HG02981 (cell line): ENCODE measurements at regions not wholly inside any gene's neighbourhood (a gene's known extent, or its start where the extent isn't known, plus 50 kb on each side); places are given as distances from the start of the nearest gene placed in this dataset.

Experiments
- ATAC-seq: cut with Tn5 transposase; IDR thresholded peaks from one replicate; pipeline ENCODE4 v1.9.1; 2021; ENCODE audit warnings: mild to moderate bottlenecking, moderate library complexity; ENCODE audit not compliant: unreplicated experiment

GRCh38 chrX:40485973-40486372 lies 94.8 kb upstream of the ATP6AP2 start:
- ATAC-seq: no peak

DNA sequence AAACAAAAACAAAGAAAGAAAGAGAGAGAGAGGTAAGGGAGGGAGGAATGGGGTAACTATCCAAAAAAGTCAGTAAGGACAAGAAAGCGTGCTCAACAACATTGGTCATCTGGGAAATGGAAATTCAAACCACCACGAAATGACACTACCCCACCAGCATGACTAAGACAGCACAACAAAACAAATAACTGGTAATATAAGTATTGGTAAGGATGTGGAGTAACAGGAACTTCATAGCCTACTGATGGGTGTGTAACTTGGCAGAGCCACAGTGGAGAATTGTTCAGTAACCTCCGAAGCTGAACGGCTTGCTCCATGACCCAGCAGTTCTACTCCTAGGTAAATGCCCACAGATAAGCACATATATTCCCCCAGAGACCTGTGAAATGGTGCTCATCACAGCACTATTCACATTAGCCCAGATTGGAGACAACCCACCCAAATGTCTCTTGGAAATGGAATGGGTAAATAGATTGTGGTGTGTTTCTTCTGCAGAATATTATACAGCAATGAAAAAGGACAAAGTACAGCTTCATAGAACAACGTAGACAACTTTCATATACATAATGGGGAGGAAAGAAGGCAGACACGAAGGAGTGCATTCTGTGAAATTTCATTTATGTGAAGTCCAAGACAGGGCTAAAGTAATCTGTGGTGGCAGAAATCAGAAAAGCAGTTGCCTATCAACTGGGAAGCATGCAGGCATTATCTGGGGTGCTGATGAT lies 95.5 kb upstream of the ATP6AP2 start:
- no peak for ATAC-seq

GRCh38 chrX:40484408-40485091 lies 96.2 kb upstream of the ATP6AP2 start:
- ATAC-seq: no peak

GRCh38 chrX:40483502-40483901 lies 97.3 kb upstream of the ATP6AP2 start:
- ATAC-seq: no peak

GRCh38 chrX:40479777-40480318 lies 100.9 kb upstream of the ATP6AP2 start:
- no peak for ATAC-seq

- ATAC-seq: no peak
Measured at GRCh38 chrX:40478474-40479065, 102.2 kb upstream of the ATP6AP2 start.

GRCh38 chrX:40476958-40477357 lies 103.8 kb upstream of the ATP6AP2 start:
- no peak for ATAC-seq

- ATAC-seq: no peak
Measured at GRCh38 chrX:40474645-40475044, 106.1 kb upstream of the ATP6AP2 start.

DNA sequence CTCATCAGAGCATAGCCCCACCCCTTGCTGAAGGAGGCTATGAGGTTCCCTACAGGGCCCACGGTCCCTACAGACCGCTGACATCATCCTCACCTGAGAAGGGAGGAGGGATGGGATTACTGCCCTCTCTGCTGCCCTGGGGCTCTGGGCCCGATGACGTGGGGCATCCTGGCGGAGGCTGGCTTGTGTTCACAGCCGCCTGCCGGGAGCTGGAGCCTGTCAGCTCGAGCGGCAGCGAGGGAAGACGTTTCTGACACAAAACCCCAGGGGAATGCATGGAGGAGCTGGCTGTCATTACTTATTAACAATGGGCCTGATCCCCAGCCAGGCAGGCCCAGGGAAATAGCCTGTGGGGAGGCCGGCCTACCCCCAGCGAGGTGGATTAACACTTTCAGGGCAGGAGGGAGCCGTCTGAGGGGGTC lies 106.6 kb upstream of the ATP6AP2 start:
- no peak for ATAC-seq

- no peak for ATAC-seq
Measured at GRCh38 chrX:40473460-40474204, 107.1 kb upstream of the ATP6AP2 start.

DNA sequence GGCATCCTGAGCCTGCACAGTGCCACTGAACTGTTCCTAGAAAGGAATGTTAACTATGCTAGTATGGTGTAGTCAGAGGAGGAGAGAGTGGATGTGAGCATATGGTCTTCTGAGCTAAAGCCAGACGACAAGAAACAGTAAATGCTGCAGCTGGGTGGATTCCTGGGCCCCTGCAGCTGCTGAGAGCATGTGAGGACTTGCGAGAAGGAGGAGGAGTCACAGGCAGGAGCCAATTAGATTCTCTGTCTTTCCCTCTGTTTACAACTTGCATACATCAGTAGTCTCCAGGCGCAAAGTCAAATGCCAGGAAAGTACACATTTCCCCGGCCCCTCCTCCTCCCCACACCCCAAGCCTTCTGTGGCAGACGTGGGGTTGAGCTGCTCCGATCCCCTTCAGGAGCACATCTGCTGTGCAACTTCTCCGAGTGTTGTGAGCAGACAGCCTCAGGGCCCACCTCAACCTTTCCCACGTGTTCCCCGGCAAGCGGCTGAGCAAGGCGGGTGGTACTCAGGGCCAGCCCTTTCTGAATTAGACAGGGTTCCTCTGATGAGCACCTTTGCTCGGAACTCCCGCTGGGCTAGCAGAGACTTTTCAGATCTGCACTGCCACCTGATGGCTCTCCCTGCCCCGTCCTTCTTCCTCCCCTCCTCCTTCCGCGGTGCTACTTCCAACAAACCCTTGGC lies 108.7 kb upstream of the ATP6AP2 start:
- no peak for ATAC-seq

DNA sequence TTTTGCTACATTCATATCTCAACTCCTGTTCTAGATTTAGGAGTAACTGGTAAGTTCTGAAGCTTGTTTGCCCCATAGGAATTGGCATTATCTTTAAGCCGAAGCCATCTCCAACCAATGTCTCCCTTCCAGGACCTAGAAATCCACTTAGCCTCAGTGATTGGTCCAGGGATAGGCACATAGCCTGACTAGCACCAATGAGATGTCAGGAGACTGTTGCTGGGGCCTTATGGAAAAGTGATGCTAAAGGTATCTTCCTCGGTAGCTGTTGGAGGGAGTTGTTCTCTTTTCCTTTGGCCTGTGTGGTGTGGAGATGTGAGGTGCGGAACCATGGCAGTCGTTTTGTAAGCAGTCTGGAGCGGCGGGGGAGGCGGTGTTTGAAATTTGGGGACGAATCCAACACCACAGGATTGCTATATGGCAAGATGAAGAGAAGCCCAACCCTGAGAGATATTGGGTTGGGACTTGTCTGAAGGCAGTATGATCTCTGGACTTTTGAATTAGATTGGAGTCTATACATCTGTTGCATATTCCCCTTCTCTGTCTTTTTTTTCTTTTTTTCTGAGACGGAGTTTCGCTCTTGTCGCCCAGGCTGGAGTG lies 109.8 kb upstream of the ATP6AP2 start:
- ATAC-seq: no peak

DNA sequence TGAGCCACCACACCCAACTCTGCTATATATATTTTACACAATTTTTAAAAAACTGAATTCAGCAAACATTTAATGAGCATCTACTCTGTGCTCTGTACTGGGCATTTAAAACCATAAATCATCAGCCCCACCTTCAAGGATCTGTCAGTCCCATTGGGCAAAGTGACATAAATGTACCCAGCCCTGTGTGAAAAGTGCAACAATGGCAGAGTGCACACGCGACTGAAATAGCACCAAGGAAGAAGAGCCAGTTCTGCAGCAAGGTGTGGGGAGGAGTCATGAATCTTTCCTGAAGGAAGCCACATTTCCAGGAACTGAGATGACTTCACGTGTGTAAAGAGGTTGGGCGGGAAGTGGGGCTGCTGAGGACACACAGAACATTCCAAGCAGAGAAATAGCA lies 111.5 kb upstream of the ATP6AP2 start:
- no peak for ATAC-seq

DNA sequence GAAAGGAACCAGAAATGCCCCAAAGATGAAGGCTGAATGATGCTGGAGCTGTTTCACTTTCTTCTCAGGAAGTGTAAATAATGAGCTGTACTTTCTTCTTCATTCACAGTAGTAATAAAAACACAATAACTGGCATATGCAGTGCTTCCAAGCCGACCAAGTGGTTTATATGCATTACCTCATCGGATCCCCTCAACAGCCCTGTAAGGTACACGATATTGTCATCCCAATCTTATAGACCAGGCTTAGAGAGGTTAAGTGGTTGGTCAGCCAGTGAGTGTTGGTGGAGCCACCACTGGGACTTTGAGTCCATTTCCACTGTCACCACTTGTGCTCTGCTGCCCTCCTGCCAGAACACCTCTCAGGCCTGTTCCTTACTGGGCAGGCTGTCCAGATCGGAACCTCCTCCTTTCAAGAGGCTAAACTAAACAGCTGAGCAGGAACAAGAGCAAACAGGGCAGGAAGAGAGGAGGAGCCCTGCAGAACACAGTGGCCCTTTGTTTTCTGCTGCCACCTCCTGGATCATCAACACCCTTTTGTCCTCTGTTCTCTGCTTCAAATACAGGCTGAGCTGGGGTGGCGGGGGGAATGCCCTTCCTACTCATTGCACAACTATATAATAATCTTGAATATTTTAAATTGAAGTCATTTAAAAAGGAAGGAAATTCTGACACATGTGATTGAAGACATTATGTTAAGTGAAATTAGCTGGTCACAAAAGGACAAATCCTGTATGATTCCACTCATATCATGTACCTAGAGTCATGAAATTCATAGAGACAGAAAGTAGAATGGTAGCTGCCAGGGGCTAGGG lies 112.5 kb upstream of the ATP6AP2 start:
- ATAC-seq: peak; percentile 78

DNA sequence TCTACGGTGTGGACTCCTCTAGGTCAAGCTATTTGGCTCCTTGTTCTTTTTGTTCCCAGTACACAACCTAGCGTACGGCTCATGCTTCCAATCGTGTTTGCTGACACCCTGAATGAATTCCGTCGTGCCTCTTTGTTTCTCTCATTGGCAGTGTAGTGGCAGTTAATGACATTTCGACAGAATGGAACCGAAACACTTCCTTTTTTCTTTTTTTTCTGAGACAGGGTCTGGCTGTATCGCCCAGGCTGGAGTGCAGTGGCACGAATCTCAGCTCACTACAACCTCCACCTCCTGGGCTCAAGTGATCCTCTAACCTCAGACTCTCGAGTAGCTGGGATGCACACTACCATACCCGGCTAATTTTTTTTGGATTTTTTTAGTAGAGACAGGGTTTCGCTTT lies 113.3 kb upstream of the ATP6AP2 start:
- no peak for ATAC-seq

DNA sequence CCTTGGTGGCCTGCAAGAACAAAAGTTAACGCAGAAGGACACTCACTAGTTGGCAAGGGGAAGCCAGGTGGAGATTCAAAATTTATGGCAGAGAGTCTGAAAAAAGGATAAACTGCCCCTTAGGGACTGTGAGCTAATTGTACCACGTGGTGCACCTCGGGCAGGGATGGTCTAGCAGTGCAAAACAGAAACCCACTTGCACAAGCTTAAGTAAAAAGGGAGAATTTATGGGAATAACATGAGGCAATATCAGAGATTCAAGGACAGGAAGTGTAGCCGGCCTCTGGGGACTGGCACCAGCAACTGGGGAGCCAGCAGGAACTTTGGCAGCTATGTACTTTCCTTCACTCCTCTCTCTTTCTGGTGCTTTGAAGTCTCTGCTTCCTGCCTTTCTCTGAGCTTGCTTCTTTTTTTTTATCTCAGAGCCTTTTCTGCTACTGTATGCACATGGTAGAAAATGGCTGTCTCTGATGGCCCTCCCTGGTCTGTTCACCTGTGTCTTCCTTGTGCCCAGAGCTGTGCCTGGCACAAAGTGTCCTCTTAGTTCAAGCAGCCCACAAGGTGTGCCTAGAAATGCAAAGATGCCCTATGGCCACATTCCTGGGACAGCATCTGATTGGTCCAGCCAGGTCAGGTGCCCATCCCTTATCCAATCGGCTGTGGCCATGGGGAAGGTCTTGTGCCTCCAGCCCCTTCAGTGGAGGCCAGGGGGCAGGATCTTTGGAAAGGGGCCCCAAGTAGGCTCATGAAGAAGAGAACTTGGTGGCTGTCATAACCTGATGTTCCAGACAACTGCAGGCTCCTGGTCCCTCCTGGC lies 114.8 kb upstream of the ATP6AP2 start:
- no peak for ATAC-seq

- no peak for ATAC-seq
Measured at GRCh38 chrX:40462795-40463194, 118.0 kb upstream of the ATP6AP2 start.

- no peak for ATAC-seq
Measured at GRCh38 chrX:40460926-40461325, 119.8 kb upstream of the ATP6AP2 start.
